HCT116 (cell line): ENCODE measurements at regions not wholly inside any gene's neighbourhood (a gene's known extent, or its start where the extent isn't known, plus 50 kb on each side); places are given as distances from the start of the nearest gene placed in this dataset.

Source experiments
- CTCF ChIP-seq, 3 experiments: fragments of 200-600 bp in 1 of 3; sonication (generic) in 1 of 3; IDR thresholded peaks in 2 of 3; conservative IDR thresholded peaks in 1 of 3; 2 replicates each; pipeline ENCODE4 v1.5.1; 2012 to 2017; ENCODE audit warnings: low read depth in 2 of 3, low read length in 2 of 3, antibody characterized with exemption in 1 of 3, borderline replicate concordance in 1 of 3, control low read depth in 1 of 3, mild to moderate bottlenecking in 1 of 3, mixed read lengths in 1 of 3, mixed run types in 1 of 3, moderate library complexity in 1 of 3; ENCODE audit not compliant: insufficient read depth in 1 of 3
- EZH2 ChIP-seq: fragments of 200-600 bp; sonication (generic); IDR thresholded peaks from 2 replicates; pipeline ENCODE4 v1.6.1; 2017; ENCODE audit warnings: antibody characterized with exemption, mixed run types
- EZH2phosphoT487 ChIP-seq: fragments of 200-600 bp; IDR thresholded peaks from 2 replicates; pipeline ENCODE4 v1.6.1; 2018; ENCODE audit warnings: antibody characterized with exemption, borderline replicate concordance
- JUND ChIP-seq: IDR thresholded peaks from 2 replicates; pipeline ENCODE4 v1.6.1; 2012
- MAX ChIP-seq: IDR thresholded peaks from 2 replicates; pipeline ENCODE4 v1.6.1; 2012
- POLR2A ChIP-seq: IDR thresholded peaks from 2 replicates; pipeline ENCODE4 v1.7.0; 2011; ENCODE audit warnings: borderline replicate concordance; ENCODE audit not compliant: insufficient read depth, insufficient read length; ENCODE audit errors: extremely low read depth
- POLR2AphosphoS5 ChIP-seq: IDR thresholded peaks from 2 replicates; pipeline ENCODE4 v1.6.1; 2011; ENCODE audit warnings: mild to moderate bottlenecking, low read depth, low read length, moderate library complexity
- SIN3A ChIP-seq: IDR thresholded peaks from 2 replicates; pipeline ENCODE4 v1.6.1; 2012; ENCODE audit warnings: low read depth
- SP1 ChIP-seq: IDR thresholded peaks from 2 replicates; pipeline ENCODE4 v1.6.1; 2012; ENCODE audit warnings: low read depth
- YY1 ChIP-seq: IDR thresholded peaks from 2 replicates; pipeline ENCODE4 v1.6.1; 2011; ENCODE audit warnings: low read length, low read depth, moderate library complexity, mild to moderate bottlenecking; ENCODE audit not compliant: insufficient replicate concordance; ENCODE audit errors: extremely low read depth
- ZBTB33 ChIP-seq: IDR thresholded peaks from 2 replicates; pipeline ENCODE4 v1.6.1; 2011; ENCODE audit warnings: mild to moderate bottlenecking, low read length, moderate library complexity; ENCODE audit not compliant: insufficient replicate concordance; ENCODE audit errors: extremely low read depth
- TF ChIP-seq, protein P1 (sequence below): IDR thresholded peaks from 2 replicates; pipeline ENCODE4 v1.6.1; 2012; ENCODE audit warnings: low read depth

DNA sequence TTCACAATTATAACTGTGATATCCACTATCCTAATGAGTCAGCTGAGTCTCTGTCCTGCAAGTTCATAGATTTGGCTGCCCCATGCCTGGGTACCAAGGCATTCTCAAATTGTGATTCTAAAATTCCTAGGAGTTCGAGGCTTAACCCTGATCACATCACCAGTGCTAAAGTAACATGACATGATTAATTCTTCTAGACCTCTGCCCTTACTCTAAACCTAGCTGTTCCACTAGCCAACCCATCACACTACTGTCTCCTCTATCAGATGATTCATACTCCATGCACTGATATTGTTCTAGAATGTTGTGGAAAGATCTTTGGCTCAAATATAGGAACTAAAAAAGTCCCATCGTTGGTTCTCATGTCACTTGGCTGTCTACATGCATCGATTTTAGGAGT is 487.6 kb downstream of the PIK3C3 start:
- TF ChIP-seq CTCF (IDR thresholded peaks at IDR 0.05 in 2 of 3, conservative IDR thresholded peaks at IDR 0.05 in 1 of 3; ENCODE audit: borderline replicate concordance in 1 of 3, insufficient read depth in 1 of 3, low read depth in 2 of 3, low read length in 2 of 3) (no peak), EZH2 (no peak), MAX (no peak), POLR2A (no peak), JUND (no peak), SP1 (no peak), POLR2AphosphoS5 (no peak), EZH2phosphoT487 (no peak), YY1 (no peak), ZBTB33 (no peak), SIN3A (no peak)
- TF ChIP-seq, protein P1, sequence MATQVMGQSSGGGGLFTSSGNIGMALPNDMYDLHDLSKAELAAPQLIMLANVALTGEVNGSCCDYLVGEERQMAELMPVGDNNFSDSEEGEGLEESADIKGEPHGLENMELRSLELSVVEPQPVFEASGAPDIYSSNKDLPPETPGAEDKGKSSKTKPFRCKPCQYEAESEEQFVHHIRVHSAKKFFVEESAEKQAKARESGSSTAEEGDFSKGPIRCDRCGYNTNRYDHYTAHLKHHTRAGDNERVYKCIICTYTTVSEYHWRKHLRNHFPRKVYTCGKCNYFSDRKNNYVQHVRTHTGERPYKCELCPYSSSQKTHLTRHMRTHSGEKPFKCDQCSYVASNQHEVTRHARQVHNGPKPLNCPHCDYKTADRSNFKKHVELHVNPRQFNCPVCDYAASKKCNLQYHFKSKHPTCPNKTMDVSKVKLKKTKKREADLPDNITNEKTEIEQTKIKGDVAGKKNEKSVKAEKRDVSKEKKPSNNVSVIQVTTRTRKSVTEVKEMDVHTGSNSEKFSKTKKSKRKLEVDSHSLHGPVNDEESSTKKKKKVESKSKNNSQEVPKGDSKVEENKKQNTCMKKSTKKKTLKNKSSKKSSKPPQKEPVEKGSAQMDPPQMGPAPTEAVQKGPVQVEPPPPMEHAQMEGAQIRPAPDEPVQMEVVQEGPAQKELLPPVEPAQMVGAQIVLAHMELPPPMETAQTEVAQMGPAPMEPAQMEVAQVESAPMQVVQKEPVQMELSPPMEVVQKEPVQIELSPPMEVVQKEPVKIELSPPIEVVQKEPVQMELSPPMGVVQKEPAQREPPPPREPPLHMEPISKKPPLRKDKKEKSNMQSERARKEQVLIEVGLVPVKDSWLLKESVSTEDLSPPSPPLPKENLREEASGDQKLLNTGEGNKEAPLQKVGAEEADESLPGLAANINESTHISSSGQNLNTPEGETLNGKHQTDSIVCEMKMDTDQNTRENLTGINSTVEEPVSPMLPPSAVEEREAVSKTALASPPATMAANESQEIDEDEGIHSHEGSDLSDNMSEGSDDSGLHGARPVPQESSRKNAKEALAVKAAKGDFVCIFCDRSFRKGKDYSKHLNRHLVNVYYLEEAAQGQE: no peak
